GM23248 (cell line): ENCODE measurements at regions not wholly inside any gene's neighbourhood (a gene's known extent, or its start where the extent isn't known, plus 50 kb on each side); places are given as distances from the start of the nearest gene placed in this dataset.

Source experiments
- EZH2 ChIP-seq: fragments of 200-600 bp; sonication (generic); IDR thresholded peaks from 2 replicates; pipeline ENCODE4 v1.6.1; 2018; ENCODE audit warnings: antibody characterized with exemption, mild to moderate bottlenecking; ENCODE audit not compliant: insufficient read depth, poor library complexity, severe bottlenecking
- EZH2phosphoT487 ChIP-seq: fragments of 200-600 bp; sonication (generic); IDR thresholded peaks from 2 replicates; pipeline ENCODE4 v1.6.1; 2018; ENCODE audit warnings: antibody characterized with exemption, moderate library complexity, mild to moderate bottlenecking, low read depth; ENCODE audit not compliant: insufficient read depth

GRCh38 chr6:147870506-147871110 lies 362.1 kb downstream of the SAMD5 start:
- TF ChIP-seq EZH2: no peak
- no peak for TF ChIP-seq EZH2phosphoT487
